ENCODE measurements at regions not wholly inside any gene's neighbourhood (a gene's known extent, or its start where the extent isn't known, plus 50 kb on each side); places are given as distances from the start of the nearest gene placed in this dataset.

DNA sequence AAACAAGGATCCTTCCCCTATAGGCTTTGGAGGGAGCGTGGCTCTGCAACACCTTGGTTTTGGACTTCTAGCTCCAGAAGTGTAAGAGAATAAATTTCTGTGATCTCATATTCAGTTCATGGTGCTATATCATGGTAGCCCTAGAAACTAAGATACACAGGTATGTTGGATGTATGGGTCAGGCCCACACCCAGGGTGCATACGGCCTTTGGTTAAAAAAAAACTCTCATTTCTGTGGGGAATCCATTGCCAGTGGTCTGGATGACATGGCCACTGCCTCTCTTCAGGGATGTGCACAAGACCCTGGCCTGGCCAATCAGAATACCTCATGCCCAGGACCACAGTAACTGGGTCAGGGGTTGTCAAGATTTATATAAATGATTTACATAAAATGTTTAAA is 56.8 kb upstream of the CD34 start:
- in situ Hi-C loops (cut with MboI; ENCODE audit: low pct_ligation_motif_present in 1 of 4, low pct_unique_long_range_greater_than_20kb in 1 of 4, low sequenced_read_pairs in 3 of 4) (loop anchor here in 3 of 4 donors (10.0 kb wide), 2 partner anchors 83 to 143 kb away; no protein-coding TSS in a partner anchor), intact Hi-C loops (cut with DNase I; ENCODE audit: low total_unique reads) (no loop called here)
- H3K27ac ChIP-seq, result no peak overlapping the region
- 83 to 84% methylated on average over 1 to 2 of the region's 2 CpGs for WGBS, 2 donors (ENCODE audit: low coverage in 1 of 2)
- H3K4me3 ChIP-seq, result no peak overlapping the region
- no peaks in the 10 kb centered on the region for H3K36me3 ChIP-seq
- H3K4me1 ChIP-seq, result peaks cover 4 to 11% (median 11%) of the 10 kb centered on the region in 4 donors
- DNase-seq, result no peak
- H3K9me3 ChIP-seq, result no peaks in the 10 kb centered on the region
- H3K27me3 ChIP-seq, result no peaks in the 10 kb centered on the region
- no peak for TF ChIP-seq EP300 (IDR thresholded peaks at IDR 0.05; ENCODE audit: low read depth)
- TF ChIP-seq, protein P1, sequence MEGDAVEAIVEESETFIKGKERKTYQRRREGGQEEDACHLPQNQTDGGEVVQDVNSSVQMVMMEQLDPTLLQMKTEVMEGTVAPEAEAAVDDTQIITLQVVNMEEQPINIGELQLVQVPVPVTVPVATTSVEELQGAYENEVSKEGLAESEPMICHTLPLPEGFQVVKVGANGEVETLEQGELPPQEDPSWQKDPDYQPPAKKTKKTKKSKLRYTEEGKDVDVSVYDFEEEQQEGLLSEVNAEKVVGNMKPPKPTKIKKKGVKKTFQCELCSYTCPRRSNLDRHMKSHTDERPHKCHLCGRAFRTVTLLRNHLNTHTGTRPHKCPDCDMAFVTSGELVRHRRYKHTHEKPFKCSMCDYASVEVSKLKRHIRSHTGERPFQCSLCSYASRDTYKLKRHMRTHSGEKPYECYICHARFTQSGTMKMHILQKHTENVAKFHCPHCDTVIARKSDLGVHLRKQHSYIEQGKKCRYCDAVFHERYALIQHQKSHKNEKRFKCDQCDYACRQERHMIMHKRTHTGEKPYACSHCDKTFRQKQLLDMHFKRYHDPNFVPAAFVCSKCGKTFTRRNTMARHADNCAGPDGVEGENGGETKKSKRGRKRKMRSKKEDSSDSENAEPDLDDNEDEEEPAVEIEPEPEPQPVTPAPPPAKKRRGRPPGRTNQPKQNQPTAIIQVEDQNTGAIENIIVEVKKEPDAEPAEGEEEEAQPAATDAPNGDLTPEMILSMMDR (IDR thresholded peaks at IDR 0.05), result no peak
- no peak for TF ChIP-seq POLR2A (IDR thresholded peaks at IDR 0.05)
- no peak for TF ChIP-seq POLR2AphosphoS5 (IDR thresholded peaks at IDR 0.05)

DNA sequence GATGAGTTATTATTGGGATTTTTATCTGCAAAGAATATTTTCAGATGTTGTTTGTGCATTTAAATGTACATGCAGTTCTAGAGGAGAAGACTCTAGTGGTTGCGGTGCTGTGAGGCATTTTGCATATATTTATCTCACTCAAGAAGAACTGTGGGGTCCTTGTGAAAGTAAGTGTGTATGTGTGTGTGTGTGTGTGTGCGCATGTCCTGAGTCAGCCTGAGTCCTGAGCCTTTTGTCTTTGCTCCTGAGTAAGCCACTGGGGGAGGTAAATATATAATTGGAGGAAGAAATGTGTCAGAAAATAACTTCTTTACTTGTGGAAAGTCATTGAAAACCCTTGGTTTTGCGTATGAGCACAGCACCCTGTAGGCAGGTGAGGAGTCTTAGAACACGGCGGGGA is 55.6 kb upstream of the CD34 start:
- DNase-seq, result no peak
- TF ChIP-seq EP300 (IDR thresholded peaks at IDR 0.05; ENCODE audit: low read depth), result no peak
- TF ChIP-seq POLR2A (IDR thresholded peaks at IDR 0.05), result no peak
- in situ Hi-C loops (cut with MboI; ENCODE audit: low pct_ligation_motif_present in 1 of 4, low pct_unique_long_range_greater_than_20kb in 1 of 4, low sequenced_read_pairs in 3 of 4), result loop anchor here in 3 of 4 donors (10.0 kb wide), 2 partner anchors 82 to 142 kb away; no protein-coding TSS in a partner anchor
- 83% methylated on average over 5 of the region's 5 CpGs; no CpG with 5 or more reads in 1 of the 2 donors for WGBS, 2 donors (ENCODE audit: low coverage in 1 of 2)
- Histone ChIP-seq H3K27me3 (no peaks in the 10 kb centered on the region), H3K9me3 (no peaks in the 10 kb centered on the region), H3K4me1 (peaks cover 8 to 20% (median 17%) of the 10 kb centered on the region in 4 donors), H3K36me3 (no peaks in the 10 kb centered on the region), H3K4me3 (no peak overlapping the region), H3K27ac (no peak overlapping the region)
- intact Hi-C loops (cut with DNase I; ENCODE audit: low total_unique reads), result no loop called here

DNA sequence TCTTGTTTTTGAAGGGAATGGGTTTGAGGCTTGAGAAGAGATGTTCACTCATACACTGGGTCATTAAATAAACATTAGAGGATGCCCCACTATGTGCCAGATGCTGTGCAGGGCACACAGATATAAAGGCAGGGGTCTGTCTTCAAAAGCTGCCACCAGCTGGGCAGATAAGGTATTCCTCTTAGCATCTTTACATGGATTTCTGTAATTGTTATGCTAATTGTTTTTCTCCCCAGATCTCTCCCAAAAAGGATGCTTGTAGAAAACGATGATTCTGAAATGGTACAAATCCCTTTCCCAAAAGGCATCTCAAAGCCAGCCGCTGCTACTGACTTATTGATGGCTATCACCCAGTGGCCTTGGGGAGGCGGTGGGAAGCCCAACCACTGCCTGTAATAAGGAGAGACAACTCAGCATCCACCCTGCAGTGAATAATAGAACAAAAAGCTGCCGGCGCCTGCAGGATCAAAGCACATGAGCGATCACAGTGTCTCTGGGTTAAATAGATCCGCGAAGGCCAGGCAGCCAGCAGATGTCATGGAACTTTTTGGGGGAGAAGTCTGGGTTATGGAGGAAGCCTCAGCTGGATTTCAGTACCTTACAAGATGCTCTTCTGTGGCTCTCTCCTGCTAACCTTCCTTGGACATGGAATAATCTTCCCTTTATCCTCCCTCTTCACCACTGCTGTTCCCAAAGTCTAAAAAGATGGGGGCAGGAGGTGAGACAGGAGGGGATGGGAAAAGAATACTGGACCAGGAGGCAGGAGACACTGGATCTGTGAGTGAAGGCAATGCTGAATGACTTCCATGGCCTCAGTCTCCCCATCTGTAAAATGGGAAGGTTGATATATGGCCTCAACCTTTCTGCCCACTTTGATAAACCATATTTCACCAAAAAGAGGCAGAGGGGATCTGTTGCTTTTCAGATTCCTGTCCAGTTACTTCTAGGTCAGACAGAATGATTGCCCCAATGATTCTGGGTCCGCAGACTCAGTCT is 54.8 kb upstream of the CD34 start:
- intact Hi-C loops (cut with DNase I; ENCODE audit: low total_unique reads) (no loop called here), in situ Hi-C loops (cut with MboI; ENCODE audit: low pct_ligation_motif_present in 1 of 4, low pct_unique_long_range_greater_than_20kb in 1 of 4, low sequenced_read_pairs in 3 of 4) (loop anchor here in 3 of 4 donors (10.0 kb wide), 2 partner anchors 81 to 141 kb away; no protein-coding TSS in a partner anchor)
- DNase-seq, result no peak
- Histone ChIP-seq H3K27me3 (no peaks in the 10 kb centered on the region), H3K9me3 (no peaks in the 10 kb centered on the region), H3K4me3 (no peak overlapping the region), H3K4me1 (peaks cover 8 to 20% (median 17%) of the 10 kb centered on the region in 4 donors), H3K36me3 (no peaks in the 10 kb centered on the region), H3K27ac (no peak overlapping the region)
- TF ChIP-seq EP300 (IDR thresholded peaks at IDR 0.05; ENCODE audit: low read depth), result no peak
- TF ChIP-seq, protein P1 (IDR thresholded peaks at IDR 0.05), result no peak
- no peak for TF ChIP-seq POLR2A (IDR thresholded peaks at IDR 0.05)
- TF ChIP-seq POLR2AphosphoS5 (IDR thresholded peaks at IDR 0.05), result no peak
- 68 to 83% methylated on average over 3 to 9 of the region's 9 CpGs for WGBS, 2 donors (ENCODE audit: low coverage in 1 of 2)

DNA sequence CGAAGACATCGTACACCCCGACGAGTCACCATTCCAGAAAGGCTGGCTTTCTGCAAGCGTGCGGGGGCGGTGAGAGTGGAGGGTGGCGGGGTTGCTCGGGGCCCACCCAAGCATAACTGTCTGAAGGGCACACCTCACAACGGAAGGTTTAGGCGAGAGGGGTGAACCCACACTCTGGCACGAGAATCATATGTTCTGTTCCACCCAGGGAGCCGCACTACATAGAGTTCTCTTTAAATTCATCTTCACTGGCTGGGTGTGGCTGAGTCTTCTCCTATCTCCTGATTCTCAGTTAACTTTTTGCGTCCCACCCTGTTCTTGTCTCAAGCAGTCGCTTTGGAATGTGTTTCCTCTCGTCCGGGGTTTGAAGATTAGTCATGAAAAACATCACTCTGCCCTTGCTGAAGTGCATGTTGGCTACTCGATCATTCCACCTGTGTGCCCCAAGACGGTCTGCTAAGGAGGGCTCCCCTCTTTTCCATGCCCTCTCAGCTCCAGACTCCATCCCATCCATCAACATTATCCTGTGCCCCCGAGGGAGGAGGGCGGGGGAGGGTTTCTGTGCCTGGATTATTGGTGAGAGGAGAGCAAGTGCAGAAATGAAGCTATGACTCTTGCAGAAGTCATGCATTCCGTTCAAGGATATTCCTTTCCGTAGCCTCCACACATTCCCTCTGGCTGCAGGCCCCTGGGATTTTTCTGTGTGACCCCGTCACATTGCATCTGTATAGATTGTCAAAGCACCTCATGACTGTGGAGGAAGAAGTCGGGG is 53.5 kb upstream of the CD34 start:
- WGBS, 2 donors (ENCODE audit: low coverage in 1 of 2), result 72 to 74% methylated on average over 9 to 25 of the region's 25 CpGs
- intact Hi-C loops (cut with DNase I; ENCODE audit: low total_unique reads) (loop anchor here (5.0 kb wide), 2 partner anchors 77 to 137 kb away; no protein-coding TSS in a partner anchor), in situ Hi-C loops (cut with MboI; ENCODE audit: low pct_ligation_motif_present in 1 of 4, low pct_unique_long_range_greater_than_20kb in 1 of 4, low sequenced_read_pairs in 3 of 4) (loop anchor here (5.0 to 10.0 kb wide), 3 partner anchors 80 to 140 kb away; no protein-coding TSS in a partner anchor)
- no peak for DNase-seq
- H3K36me3 ChIP-seq, result no peaks in the 10 kb centered on the region
- peak overlapping the region in 3 of 4 donors; percentile 5 to 77 (median 50) for H3K4me3 ChIP-seq
- H3K27ac ChIP-seq, result peak overlapping the region; percentile 94 to 97 (median 96)
- peaks cover 8 to 24% (median 21%) of the 10 kb centered on the region in 4 donors for H3K4me1 ChIP-seq
- H3K9me3 ChIP-seq, result no peaks in the 10 kb centered on the region
- TF ChIP-seq EP300 (IDR thresholded peaks at IDR 0.05; ENCODE audit: low read depth) (no peak), POLR2AphosphoS5 (IDR thresholded peaks at IDR 0.05) (no peak), POLR2A (IDR thresholded peaks at IDR 0.05) (no peak)
- TF ChIP-seq, protein P1 (IDR thresholded peaks at IDR 0.05), result no peak
- H3K27me3 ChIP-seq, result peaks cover 9% of the 10 kb centered on the region
